ENCODE measurements at regions not wholly inside any gene's neighbourhood (a gene's known extent, or its start where the extent isn't known, plus 50 kb on each side); places are given as distances from the start of the nearest gene placed in this dataset.

- DNase-seq = no peak
These were observed 398.1 kb downstream of the NOVA1 start for GRCh38 chr14:26199590-26200370.

- no peak for DNase-seq
These were observed 398.7 kb downstream of the NOVA1 start for GRCh38 chr14:26199096-26199495.

- DNase-seq = no peak
These were observed 403.0 kb downstream of the NOVA1 start for GRCh38 chr14:26194816-26195215.

- no peak for DNase-seq
These were observed 406.2 kb downstream of the NOVA1 start for GRCh38 chr14:26191671-26192070.

- DNase-seq = no peak
These were observed 406.7 kb downstream of the NOVA1 start for GRCh38 chr14:26191123-26191522.

- DNase-seq = no peak
These were observed 407.2 kb downstream of the NOVA1 start for GRCh38 chr14:26190646-26191045.

GRCh38 chr14:26187996-26188620, 409.7 kb downstream of the NOVA1 start:
- DNase-seq = no peak

GRCh38 chr14:26180221-26180620, 417.6 kb downstream of the NOVA1 start:
- DNase-seq = peak in 1 of 2 donors; percentile 23

- no peak for DNase-seq
These were observed 422.2 kb downstream of the NOVA1 start for GRCh38 chr14:26175658-26176057.

GRCh38 chr14:26174395-26174794, 423.4 kb downstream of the NOVA1 start:
- no peak for DNase-seq

- no peak for DNase-seq
These were observed 424.2 kb downstream of the NOVA1 start for GRCh38 chr14:26173581-26174110.

GRCh38 chr14:26172396-26172795, 425.4 kb downstream of the NOVA1 start:
- no peak for DNase-seq

GRCh38 chr14:26170885-26171284, 426.9 kb downstream of the NOVA1 start:
- DNase-seq = no peak

GRCh38 chr14:26163761-26164160, 434.1 kb downstream of the NOVA1 start:
- DNase-seq = peak in 1 of 2 donors; percentile 7

- no peak for DNase-seq
These were observed 440.3 kb downstream of the NOVA1 start for GRCh38 chr14:26157517-26157916.

GRCh38 chr14:26143057-26143456, 454.8 kb downstream of the NOVA1 start:
- no peak for DNase-seq

GRCh38 chr14:26138764-26139445, 458.9 kb downstream of the NOVA1 start:
- no peak for DNase-seq

GRCh38 chr14:26137161-26137560, 460.7 kb downstream of the NOVA1 start:
- DNase-seq = no peak

- DNase-seq = no peak
These were observed 465.7 kb downstream of the NOVA1 start for GRCh38 chr14:26132061-26132645.

- DNase-seq = no peak
These were observed 467.1 kb downstream of the NOVA1 start for GRCh38 chr14:26130690-26131089.

GRCh38 chr14:26128931-26129671, 468.7 kb downstream of the NOVA1 start:
- DNase-seq = no peak

GRCh38 chr14:26124896-26125438, 472.9 kb downstream of the NOVA1 start:
- DNase-seq = no peak
